Keratinocyte (primary cell): ENCODE measurements at regions not wholly inside any gene's neighbourhood (a gene's known extent, or its start where the extent isn't known, plus 50 kb on each side); places are given as distances from the start of the nearest gene placed in this dataset.

ENCODE experiments used
- DNase-seq: peaks from one replicate; pipeline ENCODE4 v3.0.0-alpha.2; 2011; ENCODE audit warnings: low read depth, missing footprints, low spot score
- FAIRE-seq: peaks from 2 replicates; lab custom pipeline; 2011; peaks lifted over from hg19 to GRCh38; lab: Jason Lieb, UNC
- H2AFZ ChIP-seq: 2 replicates; pipeline ENCODE4 v1.6.0; 2012; ENCODE audit warnings: low read length, control low read depth, inconsistent platforms; ENCODE audit not compliant: control insufficient read depth
- H3K27ac ChIP-seq: 2 replicates; pipeline ENCODE4 v1.5.1; 2011; ENCODE audit warnings: low read length; ENCODE audit not compliant: control insufficient read depth, insufficient read depth
- H3K27me3 ChIP-seq: 3 replicates; pipeline ENCODE4 v1.6.0; 2011; ENCODE audit warnings: low read length; ENCODE audit not compliant: control insufficient read depth, insufficient read depth; ENCODE audit errors: extremely low read depth
- H3K36me3 ChIP-seq, 2 experiments: 2 replicates in 1 of 2; 3 replicates in 1 of 2; pipeline ENCODE4 v1.5.1; 2011; ENCODE audit warnings: low read length in 2 of 2, mild to moderate bottlenecking in 1 of 2; ENCODE audit not compliant: control insufficient read depth in 2 of 2, insufficient read depth in 2 of 2; ENCODE audit errors: extremely low read depth in 1 of 2
- H3K4me1 ChIP-seq: 3 replicates; pipeline ENCODE4 v1.5.1; 2011; ENCODE audit warnings: low read length; ENCODE audit not compliant: control insufficient read depth, insufficient read depth; ENCODE audit errors: extremely low read depth
- H3K4me2 ChIP-seq: 3 replicates; pipeline ENCODE4 v1.6.0; 2011; ENCODE audit warnings: low read depth, low read length; ENCODE audit not compliant: control insufficient read depth, insufficient read depth; ENCODE audit errors: extremely low read depth
- H3K4me3 ChIP-seq, 3 experiments: fragments of 200-600 bp in 1 of 3; sonication (generic) in 1 of 3; 2 replicates in 2 of 3; 3 replicates in 1 of 3; pipeline ENCODE4 v1.5.1; 2011 to 2016; ENCODE audit warnings: low read length in 3 of 3, mild to moderate bottlenecking in 3 of 3, control low read depth in 2 of 3, inconsistent platforms in 1 of 3, low read depth in 1 of 3, mixed read lengths in 1 of 3, mixed run types in 1 of 3, moderate library complexity in 1 of 3; ENCODE audit not compliant: control insufficient read depth in 2 of 3, insufficient read depth in 2 of 3; ENCODE audit errors: extremely low read depth in 1 of 3
- H3K79me2 ChIP-seq: 2 replicates; pipeline ENCODE4 v1.6.0; 2012; ENCODE audit warnings: low read length; ENCODE audit not compliant: control insufficient read depth, insufficient read depth
- H3K9ac ChIP-seq: 3 replicates; pipeline ENCODE4 v1.6.0; 2011; ENCODE audit warnings: low read length; ENCODE audit not compliant: control insufficient read depth, insufficient read depth; ENCODE audit errors: extremely low read depth
- H3K9me1 ChIP-seq: 3 replicates; pipeline ENCODE4 v1.6.0; 2011; ENCODE audit warnings: low read length; ENCODE audit not compliant: control insufficient read depth, insufficient read depth; ENCODE audit errors: extremely low read depth
- H3K9me3 ChIP-seq: 2 replicates; pipeline ENCODE4 v1.5.1; 2012; ENCODE audit warnings: low read depth, low read length; ENCODE audit not compliant: control insufficient read depth
- H4K20me1 ChIP-seq: 3 replicates; pipeline ENCODE4 v1.6.0; 2011; ENCODE audit warnings: low read length; ENCODE audit not compliant: control insufficient read depth, insufficient read depth; ENCODE audit errors: extremely low read depth
- EZH2 ChIP-seq: IDR thresholded peaks from one replicate; pipeline ENCODE4 v1.6.1; 2012; ENCODE audit warnings: inconsistent platforms, mild to moderate bottlenecking, low read length, moderate library complexity
- dilution Hi-C: fragments of 300-500 bp; cut with MboI; formaldehyde crosslinking; loops from one replicate; pipeline ENCODE4 v1.7.0; 2020; ENCODE audit warnings: low sequenced_read_pairs; ENCODE audit not compliant: extremely low pct_ligation_motif_present
- TF ChIP-seq, protein P1 (sequence below), 3 experiments: IDR thresholded peaks in 1 of 3; conservative IDR thresholded peaks in 1 of 3; optimal IDR thresholded peaks in 1 of 3; 2 replicates in 2 of 3; 3 replicates in 1 of 3; pipeline versions ENCODE3 to v1.5.1; 2011; ENCODE audit warnings: low read length in 3 of 3, mild to moderate bottlenecking in 3 of 3, moderate library complexity in 2 of 3, control low read depth in 1 of 3, inconsistent platforms in 1 of 3; ENCODE audit not compliant: insufficient read depth in 2 of 3; ENCODE audit errors: extremely low read depth in 1 of 3

DNA sequence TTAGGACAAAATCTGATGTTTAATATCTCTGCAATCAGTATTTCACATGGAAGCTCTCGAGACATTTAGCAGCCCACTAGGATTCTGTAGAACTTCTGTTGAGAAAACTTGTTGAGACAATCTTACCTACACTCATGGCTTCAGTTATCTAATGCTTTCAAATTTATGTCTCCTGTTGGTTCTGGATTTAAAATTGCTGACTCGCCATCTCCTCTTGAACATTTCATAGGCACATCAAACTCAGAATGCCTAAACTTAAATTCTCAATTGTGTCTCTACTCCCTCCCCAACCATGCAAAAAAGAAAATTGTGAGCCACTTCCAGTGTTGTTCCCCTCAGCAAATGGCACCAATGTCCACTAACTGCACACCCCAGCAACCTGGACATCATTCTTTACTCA lies 142.5 kb upstream of the AHI1 start:
- Histone ChIP-seq H3K4me3 (no peak overlapping the region), H3K36me3 (no peaks in the 10 kb centered on the region), H3K27ac (no peak overlapping the region), H3K79me2 (no peaks in the 10 kb centered on the region), H4K20me1 (no peaks in the 10 kb centered on the region), H3K4me1 (no peaks in the 10 kb centered on the region), H3K27me3 (no peaks in the 10 kb centered on the region), H3K9me3 (no peaks in the 10 kb centered on the region), H3K4me2 (no peak overlapping the region), H3K9ac (no peak overlapping the region), H3K9me1 (no peaks in the 10 kb centered on the region), H2AFZ (no peak overlapping the region)
- FAIRE-seq (no peak), DNase-seq (no peak)
- TF ChIP-seq EZH2, result no peak
- TF ChIP-seq, protein P1, sequence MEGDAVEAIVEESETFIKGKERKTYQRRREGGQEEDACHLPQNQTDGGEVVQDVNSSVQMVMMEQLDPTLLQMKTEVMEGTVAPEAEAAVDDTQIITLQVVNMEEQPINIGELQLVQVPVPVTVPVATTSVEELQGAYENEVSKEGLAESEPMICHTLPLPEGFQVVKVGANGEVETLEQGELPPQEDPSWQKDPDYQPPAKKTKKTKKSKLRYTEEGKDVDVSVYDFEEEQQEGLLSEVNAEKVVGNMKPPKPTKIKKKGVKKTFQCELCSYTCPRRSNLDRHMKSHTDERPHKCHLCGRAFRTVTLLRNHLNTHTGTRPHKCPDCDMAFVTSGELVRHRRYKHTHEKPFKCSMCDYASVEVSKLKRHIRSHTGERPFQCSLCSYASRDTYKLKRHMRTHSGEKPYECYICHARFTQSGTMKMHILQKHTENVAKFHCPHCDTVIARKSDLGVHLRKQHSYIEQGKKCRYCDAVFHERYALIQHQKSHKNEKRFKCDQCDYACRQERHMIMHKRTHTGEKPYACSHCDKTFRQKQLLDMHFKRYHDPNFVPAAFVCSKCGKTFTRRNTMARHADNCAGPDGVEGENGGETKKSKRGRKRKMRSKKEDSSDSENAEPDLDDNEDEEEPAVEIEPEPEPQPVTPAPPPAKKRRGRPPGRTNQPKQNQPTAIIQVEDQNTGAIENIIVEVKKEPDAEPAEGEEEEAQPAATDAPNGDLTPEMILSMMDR (optimal IDR thresholded peaks at IDR 0.05 in 1 of 3, IDR thresholded peaks at IDR 0.05 in 1 of 3, conservative IDR thresholded peaks at IDR 0.05 in 1 of 3; ENCODE audit: extremely low read depth in 1 of 3, insufficient read depth in 2 of 3, low read length in 3 of 3), result no peak
- dilution Hi-C loops, result no loop called here

DNA sequence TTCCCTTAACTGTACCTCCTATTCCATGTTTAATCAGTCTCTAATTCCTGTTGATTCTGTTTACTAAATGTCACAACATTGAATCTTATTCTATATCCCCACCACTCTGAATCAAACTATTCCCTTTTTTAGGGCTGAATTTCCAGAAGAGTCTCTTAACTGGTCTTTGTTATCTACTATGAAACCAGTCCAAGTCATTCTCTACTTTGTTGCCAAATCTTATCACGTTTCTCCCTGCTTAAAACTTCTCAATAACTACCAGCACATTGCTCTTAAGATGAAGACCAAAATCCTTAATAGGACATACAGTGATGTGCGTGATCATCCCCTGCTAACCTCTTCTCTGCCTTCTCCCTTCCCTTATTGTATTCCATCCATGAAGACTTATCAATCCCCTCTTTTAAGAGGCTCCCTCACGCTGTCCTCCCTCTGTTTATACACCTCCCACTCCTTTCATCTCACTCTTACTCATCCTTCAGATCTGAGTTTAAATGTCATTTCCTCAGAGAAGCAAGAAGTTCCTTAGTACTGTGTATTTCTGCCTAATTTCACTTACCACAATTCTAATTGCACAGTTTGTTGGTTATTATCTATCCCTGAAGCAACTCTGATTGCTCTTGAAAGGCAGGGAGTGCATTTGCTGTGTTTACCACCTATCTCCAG lies 143.0 kb upstream of the AHI1 start:
- dilution Hi-C loops, result no loop called here
- TF ChIP-seq, protein P1 (optimal IDR thresholded peaks at IDR 0.05 in 1 of 3, IDR thresholded peaks at IDR 0.05 in 1 of 3, conservative IDR thresholded peaks at IDR 0.05 in 1 of 3; ENCODE audit: extremely low read depth in 1 of 3, insufficient read depth in 2 of 3, low read length in 3 of 3), result no peak
- no peak for TF ChIP-seq EZH2

More for the DNA sequence above, 143.0 kb upstream of the AHI1 start:
- no peak overlapping the region for H3K4me2 ChIP-seq
- no peak overlapping the region for H3K27ac ChIP-seq
- H3K79me2 ChIP-seq, result no peaks in the 10 kb centered on the region
- no peak for FAIRE-seq
- H3K4me1 ChIP-seq, result no peaks in the 10 kb centered on the region
- no peaks in the 10 kb centered on the region for H3K27me3 ChIP-seq
- H3K36me3 ChIP-seq, result no peaks in the 10 kb centered on the region
- H4K20me1 ChIP-seq, result no peaks in the 10 kb centered on the region
- H3K9me1 ChIP-seq, result no peaks in the 10 kb centered on the region
- no peak overlapping the region for H3K4me3 ChIP-seq
- no peak for DNase-seq
- H2AFZ ChIP-seq, result no peak overlapping the region
- H3K9me3 ChIP-seq, result no peaks in the 10 kb centered on the region
- H3K9ac ChIP-seq, result no peak overlapping the region
